Nucleus accumbens (tissue), 56 donors: ENCODE measurements at regions not wholly inside any gene's neighbourhood (a gene's known extent, or its start where the extent isn't known, plus 50 kb on each side); places are given as distances from the start of the nearest gene placed in this dataset.

ENCODE experiments used
- DNase-seq, 56 donors: peaks; one replicate each; lab custom pipeline; 2025; lab: John Stamatoyannopoulos, UW

- DNase-seq: no peak
These were observed 459.8 kb downstream of the IPMK start for GRCh38 chr10:57807906-57808305.

GRCh38 chr10:57806675-57807074, 461.0 kb downstream of the IPMK start:
- no peak for DNase-seq

GRCh38 chr10:57799625-57800024, 468.1 kb downstream of the IPMK start:
- DNase-seq: no peak

GRCh38 chr10:57798830-57799229, 468.9 kb downstream of the IPMK start:
- no peak for DNase-seq

GRCh38 chr10:57791546-57791945, 476.1 kb downstream of the IPMK start:
- DNase-seq: no peak

- no peak for DNase-seq
These were observed 477.0 kb downstream of the IPMK start for GRCh38 chr10:57790703-57791102.

- DNase-seq: no peak
These were observed 479.6 kb downstream of the IPMK start for GRCh38 chr10:57788117-57788516.

GRCh38 chr10:57786850-57787750, 480.6 kb downstream of the IPMK start:
- no peak for DNase-seq

GRCh38 chr10:57786331-57786730, 481.4 kb downstream of the IPMK start:
- DNase-seq: no peak

GRCh38 chr10:57785546-57785945, 482.1 kb downstream of the IPMK start:
- DNase-seq: no peak

- DNase-seq: no peak
These were observed 482.6 kb downstream of the IPMK start for GRCh38 chr10:57785068-57785467.

GRCh38 chr10:57776688-57777432, 490.8 kb downstream of the IPMK start:
- DNase-seq: no peak

GRCh38 chr10:57775250-57775649, 492.4 kb downstream of the IPMK start:
- no peak for DNase-seq

- DNase-seq: no peak
These were observed 498.4 kb downstream of the IPMK start for GRCh38 chr10:57769298-57769697.

- DNase-seq: no peak
These were observed 507.9 kb downstream of the IPMK start for GRCh38 chr10:57759777-57760176.

GRCh38 chr10:57754803-57755202, 512.9 kb downstream of the IPMK start:
- no peak for DNase-seq

- DNase-seq: no peak
These were observed 524.0 kb downstream of the IPMK start for GRCh38 chr10:57743711-57744110.

GRCh38 chr10:57741751-57742150, 525.9 kb downstream of the IPMK start:
- no peak for DNase-seq

GRCh38 chr10:57723305-57723704, 544.4 kb downstream of the IPMK start:
- no peak for DNase-seq

- DNase-seq: no peak
These were observed 550.8 kb downstream of the IPMK start for GRCh38 chr10:57716884-57717283.

- DNase-seq: no peak
These were observed 552.5 kb downstream of the IPMK start for GRCh38 chr10:57715233-57715632.

GRCh38 chr10:57707300-57707658, 560.4 kb downstream of the IPMK start:
- no peak for DNase-seq
